Astrocyte (in vitro differentiated cells and primary cell): ENCODE measurements at regions not wholly inside any gene's neighbourhood (a gene's known extent, or its start where the extent isn't known, plus 50 kb on each side); places are given as distances from the start of the nearest gene placed in this dataset.

Experiments
- CTCF ChIP-seq: IDR thresholded peaks from 2 replicates; pipeline ENCODE4 v1.5.1; 2011; ENCODE audit warnings: low read depth, mild to moderate bottlenecking, inconsistent platforms, low read length, moderate library complexity; ENCODE audit not compliant: insufficient read depth
- EZH2 ChIP-seq: IDR thresholded peaks from 2 replicates; pipeline ENCODE4 v1.6.1; 2012; ENCODE audit warnings: mild to moderate bottlenecking, low read length, inconsistent platforms; ENCODE audit not compliant: insufficient read depth

DNA sequence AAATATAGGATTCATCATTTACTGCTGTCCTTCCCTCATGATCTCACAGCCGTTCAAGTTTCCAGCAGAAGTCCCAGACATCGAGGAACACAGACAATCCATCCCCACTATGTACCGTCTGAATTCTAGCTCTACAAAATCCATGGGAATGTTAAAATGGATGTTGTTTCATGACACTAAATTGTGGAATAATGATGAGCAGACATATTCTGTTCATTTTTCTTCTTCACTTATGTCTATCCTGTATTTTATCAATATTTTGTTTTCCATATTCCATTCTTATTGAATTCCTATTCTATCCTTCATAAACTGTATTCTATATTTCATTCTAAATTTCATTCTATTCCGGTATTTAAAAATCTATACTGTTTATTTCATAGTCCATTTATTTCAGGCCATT, 71.8 kb downstream of the NUDT10 start:
- no peak for TF ChIP-seq CTCF
- no peak for TF ChIP-seq EZH2
